Dermis microvascular lymphatic vessel endothelial cell (primary cell): ENCODE measurements at regions not wholly inside any gene's neighbourhood (a gene's known extent, or its start where the extent isn't known, plus 50 kb on each side); places are given as distances from the start of the nearest gene placed in this dataset.

Experiments used
- DNase-seq, 2 donors: peaks; one replicate each; pipeline versions ENCODE4 v3.0.0 to v3.0.0-alpha.2; 2010; ENCODE audit warnings: low read depth in 2 of 2

GRCh38 chr1:238119861-238120260 lies 229.1 kb upstream of the ZP4 start:
- no peak for DNase-seq

GRCh38 chr1:238119060-238119459 lies 228.3 kb upstream of the ZP4 start:
- no peak for DNase-seq

GRCh38 chr1:238115852-238116251 lies 225.1 kb upstream of the ZP4 start:
- DNase-seq: no peak

GRCh38 chr1:238112952-238113621 lies 222.4 kb upstream of the ZP4 start:
- DNase-seq: no peak

- no peak for DNase-seq
These were observed 220.8 kb upstream of the ZP4 start for GRCh38 chr1:238111516-238111915.

- no peak for DNase-seq
These were observed 220.4 kb upstream of the ZP4 start for GRCh38 chr1:238111081-238111480.

- DNase-seq: no peak
These were observed 217.7 kb upstream of the ZP4 start for GRCh38 chr1:238108417-238108816.

GRCh38 chr1:238107322-238107721 lies 216.6 kb upstream of the ZP4 start:
- no peak for DNase-seq

GRCh38 chr1:238104752-238105151 lies 214.0 kb upstream of the ZP4 start:
- DNase-seq: no peak

GRCh38 chr1:238101923-238102322 lies 211.2 kb upstream of the ZP4 start:
- DNase-seq: no peak

- DNase-seq: no peak
These were observed 209.1 kb upstream of the ZP4 start for GRCh38 chr1:238099871-238100270.

- no peak for DNase-seq
These were observed 198.9 kb upstream of the ZP4 start for GRCh38 chr1:238089615-238090014.

GRCh38 chr1:238088560-238089290 lies 198.0 kb upstream of the ZP4 start:
- DNase-seq: no peak

GRCh38 chr1:238073991-238074390 lies 183.3 kb upstream of the ZP4 start:
- no peak for DNase-seq

- DNase-seq: no peak
These were observed 180.3 kb upstream of the ZP4 start for GRCh38 chr1:238071061-238071460.

- DNase-seq: no peak
These were observed 172.7 kb upstream of the ZP4 start for GRCh38 chr1:238063454-238063853.

GRCh38 chr1:238061967-238062613 lies 171.4 kb upstream of the ZP4 start:
- no peak for DNase-seq

GRCh38 chr1:238060061-238060460 lies 169.3 kb upstream of the ZP4 start:
- DNase-seq: no peak

GRCh38 chr1:238052496-238053266 lies 162.0 kb upstream of the ZP4 start:
- no peak for DNase-seq

- DNase-seq: no peak
These were observed 138.4 kb upstream of the ZP4 start for GRCh38 chr1:238029126-238029525.

GRCh38 chr1:238027366-238027765 lies 136.6 kb upstream of the ZP4 start:
- DNase-seq: no peak

- DNase-seq: no peak
These were observed 132.4 kb upstream of the ZP4 start for GRCh38 chr1:238023137-238023536.
